HG03175 (cell line): ENCODE measurements at regions not wholly inside any gene's neighbourhood (a gene's known extent, or its start where the extent isn't known, plus 50 kb on each side); places are given as distances from the start of the nearest gene placed in this dataset.

Source experiments
- ATAC-seq: cut with Tn5 transposase; IDR thresholded peaks from one replicate; pipeline ENCODE4 v1.9.1; 2021; ENCODE audit warnings: mild to moderate bottlenecking, moderate library complexity; ENCODE audit not compliant: unreplicated experiment

DNA sequence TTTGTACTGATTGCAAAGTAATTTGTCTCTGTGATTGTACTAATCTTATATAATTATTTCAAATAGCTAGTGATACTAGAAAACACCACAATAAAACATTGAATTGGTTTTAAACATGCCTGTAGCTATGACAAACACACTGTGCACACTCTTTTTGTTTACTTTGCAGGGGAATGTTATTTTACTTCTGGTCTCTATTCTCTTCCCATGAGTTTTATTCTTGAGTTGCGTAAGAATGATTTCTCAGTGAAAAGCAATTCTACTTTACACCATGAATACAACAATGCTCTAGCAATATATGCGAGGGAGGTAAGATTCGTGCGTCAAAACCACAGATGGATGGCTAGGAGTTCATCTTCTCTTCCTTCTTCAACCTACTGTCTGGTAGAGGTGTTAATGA lies 68.4 kb upstream of the PHACTR1 start:
- no peak for ATAC-seq

DNA sequence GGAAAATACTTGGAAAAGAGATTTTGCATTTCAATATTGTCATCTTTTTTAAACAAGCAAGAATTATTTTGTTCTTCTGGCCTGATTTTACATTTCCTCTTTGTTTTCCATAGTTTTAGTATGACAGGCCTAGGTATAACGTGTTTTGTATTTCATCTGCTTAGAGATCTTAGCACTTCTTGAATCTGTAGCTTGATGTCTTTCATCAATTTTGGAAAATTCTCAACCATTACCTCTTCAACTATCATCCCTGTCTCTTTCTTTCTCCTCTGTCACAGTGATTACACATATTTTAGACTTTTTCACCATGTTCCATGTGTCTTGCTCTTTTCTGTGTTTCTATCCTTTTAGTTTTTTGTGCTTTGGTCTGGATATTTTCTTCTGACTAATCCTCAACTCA lies 67.2 kb upstream of the PHACTR1 start:
- ATAC-seq, result no peak

DNA sequence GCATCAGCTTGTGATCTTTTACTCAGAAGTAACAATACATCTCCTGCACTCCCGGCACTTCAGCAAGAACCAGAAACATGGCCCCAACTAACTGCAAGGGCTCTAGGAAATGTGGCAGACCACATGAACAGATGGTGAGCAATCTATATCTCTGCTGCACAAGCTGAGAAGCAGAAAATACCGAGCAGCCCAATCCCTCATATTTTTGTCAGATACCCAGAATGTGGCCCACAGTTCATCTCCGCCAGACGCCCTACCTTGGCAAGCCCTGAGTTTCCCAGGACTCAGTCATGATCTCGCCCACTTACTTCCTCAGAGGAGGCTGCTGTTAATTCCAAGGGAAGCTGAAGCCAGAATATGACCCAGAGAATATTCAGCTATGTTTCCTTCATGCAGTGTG lies 63.1 kb upstream of the PHACTR1 start:
- no peak for ATAC-seq

DNA sequence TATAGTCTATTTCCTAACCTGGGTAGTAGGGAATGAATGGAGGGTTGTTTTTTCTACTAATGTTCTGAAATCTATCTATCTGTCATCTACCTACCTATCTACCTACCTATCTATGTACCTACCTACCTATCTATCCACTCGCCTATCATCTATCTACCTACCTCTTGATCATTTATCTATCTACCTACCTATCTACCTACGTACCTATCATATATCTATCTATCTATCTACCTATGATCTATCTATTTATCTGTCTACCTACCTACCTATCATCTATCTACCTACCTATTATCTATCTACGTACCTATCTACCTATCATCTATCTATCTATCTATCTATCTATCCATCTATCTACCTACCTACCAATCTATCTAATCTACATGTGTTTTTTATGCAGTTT lies 62.5 kb upstream of the PHACTR1 start:
- no peak for ATAC-seq

DNA sequence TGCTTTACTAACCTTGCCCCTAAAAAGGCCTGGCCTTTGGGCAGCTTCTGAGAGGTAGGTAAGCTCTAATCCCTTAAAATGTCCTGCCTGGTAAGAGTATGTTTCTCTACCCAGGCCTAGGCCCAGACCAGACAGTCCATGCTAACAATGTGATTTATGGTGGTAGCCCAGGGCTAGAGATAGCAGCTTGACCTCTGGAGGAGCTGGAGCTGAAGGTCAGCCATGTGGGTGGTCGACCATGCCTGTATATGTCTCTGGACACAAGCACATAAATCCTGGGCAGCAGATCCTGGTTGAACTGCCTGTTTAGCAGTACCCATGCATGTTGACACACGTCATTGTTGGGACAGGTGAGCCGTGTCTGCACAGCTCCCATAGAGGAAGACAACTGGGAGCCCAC lies 62.1 kb upstream of the PHACTR1 start:
- ATAC-seq, result no peak

DNA sequence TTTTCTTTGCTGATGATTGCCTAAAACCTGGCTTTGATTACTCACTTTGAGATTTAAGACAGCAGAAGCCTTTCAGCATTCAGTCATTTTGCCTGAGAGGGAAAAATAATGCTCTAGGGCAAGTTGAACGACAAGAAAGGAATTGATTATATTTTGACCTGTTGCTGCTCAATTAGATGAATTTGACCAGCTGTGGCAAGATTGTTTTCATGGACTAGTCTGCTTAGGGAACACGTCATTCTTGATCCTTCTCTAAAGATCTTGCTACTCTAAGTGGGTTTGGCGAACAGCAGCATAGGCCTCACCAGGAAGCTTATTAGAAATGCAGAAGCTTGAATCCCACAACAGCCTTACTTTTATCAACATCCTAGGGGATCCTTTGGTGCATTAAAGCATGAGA lies 59.7 kb upstream of the PHACTR1 start:
- ATAC-seq, result no peak

DNA sequence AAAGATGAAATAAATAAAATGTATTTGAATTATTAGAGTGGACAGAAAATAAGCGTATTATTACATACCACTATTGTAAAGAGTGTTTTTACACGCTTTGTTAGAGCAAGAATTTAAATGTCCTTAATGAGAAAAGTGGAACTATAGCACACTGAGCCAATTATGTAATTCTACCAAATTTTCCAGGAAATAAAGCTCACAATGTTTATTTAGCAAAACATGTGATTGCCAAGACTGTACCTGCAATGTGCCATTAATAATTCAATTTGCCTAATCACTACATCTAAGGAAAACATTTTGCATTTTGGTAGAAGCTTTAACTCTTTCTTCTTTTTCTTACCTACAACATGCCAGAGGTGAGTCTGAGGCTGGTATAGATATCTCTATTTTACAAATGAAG lies 58.7 kb upstream of the PHACTR1 start:
- ATAC-seq, result no peak

DNA sequence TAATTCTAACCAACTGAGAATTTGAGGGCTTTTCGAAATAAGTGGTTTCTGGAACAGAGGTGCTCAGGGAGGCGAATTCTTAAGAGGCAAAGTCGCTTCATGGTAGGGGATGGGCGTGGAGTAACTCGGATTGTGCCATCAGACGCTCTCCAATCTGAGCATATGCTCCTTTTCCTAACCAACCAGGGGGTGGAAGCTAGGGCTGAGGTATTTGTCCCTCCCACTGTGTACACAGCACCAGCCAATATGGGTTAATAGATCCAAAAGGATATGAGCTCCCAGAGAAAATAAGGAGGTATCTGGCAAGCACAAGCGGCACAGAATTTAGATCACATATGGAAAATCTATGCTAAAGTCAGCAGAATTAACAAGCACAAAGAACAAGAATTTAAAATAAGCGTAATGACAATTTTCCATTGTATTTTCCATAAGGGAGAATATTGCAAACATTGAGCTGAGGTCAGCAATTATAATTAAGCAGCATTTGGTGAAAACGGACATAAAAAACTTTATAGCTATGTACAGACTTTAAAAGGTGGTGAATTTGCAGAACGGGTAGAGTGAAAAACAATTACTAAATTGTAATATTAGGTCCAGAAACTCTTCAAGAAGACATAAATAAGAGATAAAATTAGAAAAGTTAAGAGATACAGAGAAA lies 55.0 kb upstream of the PHACTR1 start:
- no peak for ATAC-seq
